ENCODE measurements at regions not wholly inside any gene's neighbourhood (a gene's known extent, or its start where the extent isn't known, plus 50 kb on each side); places are given as distances from the start of the nearest gene placed in this dataset.

- intact Hi-C loops (cut with DNase I; ENCODE audit: low total_unique reads), result no loop called here
Observed at GRCh38 chr6:81093051-81093450, 659.4 kb downstream of the TENT5A start.

GRCh38 chr6:81088145-81088544 lies 664.3 kb downstream of the TENT5A start:
- intact Hi-C loops (cut with DNase I; ENCODE audit: low total_unique reads), result no loop called here
- DNase-seq (ENCODE audit: low spot score in 2 of 2), result no peak
- 50 to 68% methylated on average over 1 of the region's 1 CpG for WGBS, 2 donors
- TF ChIP-seq POLR2A (IDR thresholded peaks at IDR 0.05) (no peak), CTCF (IDR thresholded peaks at IDR 0.05) (no peak)
- no peak overlapping the region for H3K4me3 ChIP-seq (ENCODE audit: low read depth, poor library complexity, severe bottlenecking)

More at GRCh38 chr6:81093051-81093450, 659.4 kb downstream of the TENT5A start:
- TF ChIP-seq CTCF (IDR thresholded peaks at IDR 0.05) (no peak), POLR2A (IDR thresholded peaks at IDR 0.05) (no peak)
- no peak overlapping the region for H3K4me3 ChIP-seq (ENCODE audit: low read depth, poor library complexity, severe bottlenecking)
- WGBS, 2 donors, result 64 to 76% methylated on average over 5 of the region's 5 CpGs
- no peak for DNase-seq (ENCODE audit: low spot score in 2 of 2)

- no peak overlapping the region for H3K4me3 ChIP-seq (ENCODE audit: low read depth, poor library complexity, severe bottlenecking)
- intact Hi-C loops (cut with DNase I; ENCODE audit: low total_unique reads), result no loop called here
- DNase-seq (ENCODE audit: low spot score in 2 of 2), result no peak
- TF ChIP-seq POLR2A (IDR thresholded peaks at IDR 0.05), result no peak
- TF ChIP-seq CTCF (IDR thresholded peaks at IDR 0.05), result no peak
- WGBS, 2 donors, result 46 to 56% methylated on average over 3 of the region's 3 CpGs
Observed at GRCh38 chr6:81086991-81087390, 665.5 kb downstream of the TENT5A start.

GRCh38 chr6:81085431-81085790 lies 667.1 kb downstream of the TENT5A start:
- H3K4me3 ChIP-seq (ENCODE audit: low read depth, poor library complexity, severe bottlenecking), result no peak overlapping the region
- no peak for TF ChIP-seq CTCF (IDR thresholded peaks at IDR 0.05)
- TF ChIP-seq POLR2A (IDR thresholded peaks at IDR 0.05), result no peak
- DNase-seq (ENCODE audit: low spot score in 2 of 2), result no peak
- intact Hi-C loops (cut with DNase I; ENCODE audit: low total_unique reads), result no loop called here

- intact Hi-C loops (cut with DNase I; ENCODE audit: low total_unique reads), result no loop called here
- WGBS, 2 donors, result 39 to 48% methylated on average over 6 of the region's 6 CpGs
- no peak for DNase-seq (ENCODE audit: low spot score in 2 of 2)
Observed at GRCh38 chr6:81084776-81085430, 667.6 kb downstream of the TENT5A start.

More at GRCh38 chr6:81084776-81085430, 667.6 kb downstream of the TENT5A start:
- H3K4me3 ChIP-seq (ENCODE audit: low read depth, poor library complexity, severe bottlenecking), result no peak overlapping the region
- TF ChIP-seq CTCF (IDR thresholded peaks at IDR 0.05) (no peak), POLR2A (IDR thresholded peaks at IDR 0.05) (no peak)

Measured in lower leg skin (tissue), 4 donors.